ENCODE measurements at regions not wholly inside any gene's neighbourhood (a gene's known extent, or its start where the extent isn't known, plus 50 kb on each side); places are given as distances from the start of the nearest gene placed in this dataset.

GRCh38 chr3:95710684-95711083 lies 1103.7 kb upstream of the EPHA6 start:
- no peak for ATAC-seq (ENCODE audit: insufficient read depth, low read depth)
- H3K9ac ChIP-seq (ENCODE audit: low read depth, low read length): no peak overlapping the region
- H3K27me3 ChIP-seq (ENCODE audit: insufficient read depth, low read length, poor library complexity): no peaks in the 10 kb centered on the region
- H3K79me2 ChIP-seq (ENCODE audit: insufficient read depth, low read length): no peaks in the 10 kb centered on the region
- no peak overlapping the region for H3K4me3 ChIP-seq (ENCODE audit: low read depth in 1 of 2, low read length in 2 of 2)
- DNase-seq: no peak
- no peaks in the 10 kb centered on the region for H3K9me3 ChIP-seq (ENCODE audit: insufficient read depth, low read length, severe bottlenecking)
- H2AFZ ChIP-seq (ENCODE audit: low read depth, low read length): no peak overlapping the region
- H3K4me1 ChIP-seq (ENCODE audit: insufficient read depth, low read length): peaks cover 11% of the 10 kb centered on the region; the same call in 1 of the 2 replicates
- no peak overlapping the region for H3K4me2 ChIP-seq (ENCODE audit: insufficient read depth, low read length)
- no peaks in the 10 kb centered on the region for H4K20me1 ChIP-seq (ENCODE audit: insufficient read depth, low read length)
- H3K36me3 ChIP-seq (ENCODE audit: insufficient read depth, low read length): no peaks in the 10 kb centered on the region
- TF ChIP-seq EZH2 (IDR thresholded peaks at IDR 0.05; ENCODE audit: borderline replicate concordance, low read depth, low read length, severe bottlenecking): no peak
- TF ChIP-seq CTCF (IDR thresholded peaks at IDR 0.05; ENCODE audit: borderline replicate concordance, extremely low read depth, low read length, poor library complexity, severe bottlenecking): no peak
- no peak overlapping the region for H3K27ac ChIP-seq (ENCODE audit: low read length)

DNA sequence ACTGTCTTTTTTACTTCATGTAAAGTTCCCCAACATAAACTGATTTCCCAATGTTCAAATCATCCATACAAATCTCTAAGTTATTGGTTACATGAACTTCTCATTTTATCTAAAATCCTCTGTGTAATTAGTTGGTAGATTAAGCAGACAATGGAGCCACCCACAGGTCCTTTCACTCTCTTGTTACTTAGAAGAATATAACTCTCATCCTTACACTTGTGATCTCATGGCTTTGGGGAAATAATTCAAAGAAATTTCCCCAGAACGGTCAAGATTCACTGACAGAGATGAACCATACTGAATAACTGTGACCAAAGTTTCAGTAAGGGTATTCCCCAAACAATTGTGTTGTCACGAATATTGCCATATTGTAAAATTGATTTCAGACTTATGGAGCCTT lies 1102.6 kb upstream of the EPHA6 start:
- Histone ChIP-seq H4K20me1 (ENCODE audit: insufficient read depth, low read length) (no peaks in the 10 kb centered on the region), H3K79me2 (ENCODE audit: insufficient read depth, low read length) (no peaks in the 10 kb centered on the region), H3K4me1 (ENCODE audit: insufficient read depth, low read length) (peaks cover under 1% of the 10 kb centered on the region; the same call in 1 of the 2 replicates), H3K4me2 (ENCODE audit: insufficient read depth, low read length) (no peak overlapping the region), H3K36me3 (ENCODE audit: insufficient read depth, low read length) (no peaks in the 10 kb centered on the region), H3K4me3 (ENCODE audit: low read depth in 1 of 2, low read length in 2 of 2) (no peak overlapping the region), H3K27ac (ENCODE audit: low read length) (no peak overlapping the region), H3K27me3 (ENCODE audit: insufficient read depth, low read length, poor library complexity) (no peaks in the 10 kb centered on the region), H2AFZ (ENCODE audit: low read depth, low read length) (no peak overlapping the region), H3K9me3 (ENCODE audit: insufficient read depth, low read length, severe bottlenecking) (no peaks in the 10 kb centered on the region), H3K9ac (ENCODE audit: low read depth, low read length) (no peak overlapping the region)
- TF ChIP-seq CTCF (IDR thresholded peaks at IDR 0.05; ENCODE audit: borderline replicate concordance, extremely low read depth, low read length, poor library complexity, severe bottlenecking) (no peak), EZH2 (IDR thresholded peaks at IDR 0.05; ENCODE audit: borderline replicate concordance, low read depth, low read length, severe bottlenecking) (no peak)
- DNase-seq (no peak), ATAC-seq (ENCODE audit: insufficient read depth, low read depth) (no peak)

- no peak overlapping the region for H3K27ac ChIP-seq (ENCODE audit: low read length)
- no peaks in the 10 kb centered on the region for H4K20me1 ChIP-seq (ENCODE audit: insufficient read depth, low read length)
- TF ChIP-seq CTCF (IDR thresholded peaks at IDR 0.05; ENCODE audit: borderline replicate concordance, extremely low read depth, low read length, poor library complexity, severe bottlenecking) (no peak), EZH2 (IDR thresholded peaks at IDR 0.05; ENCODE audit: borderline replicate concordance, low read depth, low read length, severe bottlenecking) (no peak)
- no peak overlapping the region for H3K4me3 ChIP-seq (ENCODE audit: low read depth in 1 of 2, low read length in 2 of 2)
- no peaks in the 10 kb centered on the region for H3K27me3 ChIP-seq (ENCODE audit: insufficient read depth, low read length, poor library complexity)
- no peaks in the 10 kb centered on the region for H3K36me3 ChIP-seq (ENCODE audit: insufficient read depth, low read length)
- H3K79me2 ChIP-seq (ENCODE audit: insufficient read depth, low read length): no peaks in the 10 kb centered on the region
- H3K9me3 ChIP-seq (ENCODE audit: insufficient read depth, low read length, severe bottlenecking): no peaks in the 10 kb centered on the region
- no peaks in the 10 kb centered on the region for H3K4me1 ChIP-seq (ENCODE audit: insufficient read depth, low read length)
- H2AFZ ChIP-seq (ENCODE audit: low read depth, low read length): no peak overlapping the region
- H3K4me2 ChIP-seq (ENCODE audit: insufficient read depth, low read length): no peak overlapping the region
- no peak for DNase-seq
- H3K9ac ChIP-seq (ENCODE audit: low read depth, low read length): no peak overlapping the region
- no peak for ATAC-seq (ENCODE audit: insufficient read depth, low read depth)
These were observed 1099.3 kb upstream of the EPHA6 start for GRCh38 chr3:95715128-95715527.

DNA sequence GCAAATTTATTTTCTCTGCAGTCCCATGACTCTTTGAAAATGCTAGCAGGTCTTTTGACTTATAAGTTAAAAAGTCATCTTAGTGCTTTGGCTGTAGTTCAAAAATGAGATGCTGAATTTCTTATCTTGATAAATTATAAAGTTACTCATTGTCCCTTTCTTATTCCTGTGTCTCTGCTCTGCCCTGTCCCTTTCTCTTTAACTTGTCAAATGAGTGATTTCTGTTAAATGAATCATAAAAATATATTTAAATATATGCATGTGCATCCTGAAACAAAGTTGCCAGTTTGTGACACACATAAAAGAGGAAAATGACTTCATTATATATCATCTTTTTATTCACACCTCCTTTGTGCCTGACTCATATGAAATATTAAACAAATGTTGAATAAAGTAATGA lies 1097.3 kb upstream of the EPHA6 start:
- no peak overlapping the region for H3K9ac ChIP-seq (ENCODE audit: low read depth, low read length)
- H3K27me3 ChIP-seq (ENCODE audit: insufficient read depth, low read length, poor library complexity): no peaks in the 10 kb centered on the region
- no peaks in the 10 kb centered on the region for H3K36me3 ChIP-seq (ENCODE audit: insufficient read depth, low read length)
- no peak overlapping the region for H3K4me2 ChIP-seq (ENCODE audit: insufficient read depth, low read length)
- H4K20me1 ChIP-seq (ENCODE audit: insufficient read depth, low read length): no peaks in the 10 kb centered on the region
- DNase-seq: no peak
- ATAC-seq (ENCODE audit: insufficient read depth, low read depth): no peak
- H3K4me1 ChIP-seq (ENCODE audit: insufficient read depth, low read length): no peaks in the 10 kb centered on the region
- TF ChIP-seq CTCF (IDR thresholded peaks at IDR 0.05; ENCODE audit: borderline replicate concordance, extremely low read depth, low read length, poor library complexity, severe bottlenecking) (no peak), EZH2 (IDR thresholded peaks at IDR 0.05; ENCODE audit: borderline replicate concordance, low read depth, low read length, severe bottlenecking) (no peak)
- H3K4me3 ChIP-seq (ENCODE audit: low read depth in 1 of 2, low read length in 2 of 2): no peak overlapping the region
- H3K27ac ChIP-seq (ENCODE audit: low read length): no peak overlapping the region
- no peaks in the 10 kb centered on the region for H3K9me3 ChIP-seq (ENCODE audit: insufficient read depth, low read length, severe bottlenecking)
- H3K79me2 ChIP-seq (ENCODE audit: insufficient read depth, low read length): no peaks in the 10 kb centered on the region
- no peak overlapping the region for H2AFZ ChIP-seq (ENCODE audit: low read depth, low read length)

All from DND-41 (cell line).